ENCODE measurements at regions not wholly inside any gene's neighbourhood (a gene's known extent, or its start where the extent isn't known, plus 50 kb on each side); places are given as distances from the start of the nearest gene placed in this dataset.
A peak's percentile ranks its signal among the peaks of the same experiment; 100 is the strongest.

DNA sequence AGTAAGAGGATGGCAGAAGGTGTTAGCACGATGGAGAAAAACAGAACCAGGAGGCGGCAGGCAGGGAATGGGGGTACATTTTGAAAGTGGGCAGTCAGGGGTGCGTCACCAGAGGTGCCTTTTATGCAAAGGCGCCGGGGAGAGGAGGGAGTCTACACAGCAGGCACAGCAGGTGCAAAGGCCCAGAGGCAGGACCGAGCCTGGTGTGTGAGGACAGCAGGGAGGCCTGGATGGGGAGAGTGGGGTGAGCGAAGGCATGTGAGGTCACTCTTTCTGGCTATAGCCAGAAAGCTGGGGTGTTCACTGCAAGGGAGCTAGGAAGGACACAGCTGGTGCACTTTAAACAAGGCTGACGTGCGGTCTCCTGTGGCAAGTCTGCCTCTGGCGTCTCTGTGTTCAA is 65.0 kb downstream of the NCOR2 start:
- ATAC-seq (no peak), DNase-seq (no peak)
- intact Hi-C loops (cut with micrococcal nuclease), result no loop called here
- peaks cover 16% of the 10 kb centered on the region for H3K4me1 ChIP-seq (ENCODE audit: control insufficient read depth, insufficient read depth, low read length)
- H3K27me3 ChIP-seq (ENCODE audit: control insufficient read depth, insufficient read depth, low read length), result no peaks in the 10 kb centered on the region
- H3K36me3 ChIP-seq (ENCODE audit: control insufficient read depth, insufficient read depth, low read length), result no peaks in the 10 kb centered on the region
- TF ChIP-seq, protein P1, sequence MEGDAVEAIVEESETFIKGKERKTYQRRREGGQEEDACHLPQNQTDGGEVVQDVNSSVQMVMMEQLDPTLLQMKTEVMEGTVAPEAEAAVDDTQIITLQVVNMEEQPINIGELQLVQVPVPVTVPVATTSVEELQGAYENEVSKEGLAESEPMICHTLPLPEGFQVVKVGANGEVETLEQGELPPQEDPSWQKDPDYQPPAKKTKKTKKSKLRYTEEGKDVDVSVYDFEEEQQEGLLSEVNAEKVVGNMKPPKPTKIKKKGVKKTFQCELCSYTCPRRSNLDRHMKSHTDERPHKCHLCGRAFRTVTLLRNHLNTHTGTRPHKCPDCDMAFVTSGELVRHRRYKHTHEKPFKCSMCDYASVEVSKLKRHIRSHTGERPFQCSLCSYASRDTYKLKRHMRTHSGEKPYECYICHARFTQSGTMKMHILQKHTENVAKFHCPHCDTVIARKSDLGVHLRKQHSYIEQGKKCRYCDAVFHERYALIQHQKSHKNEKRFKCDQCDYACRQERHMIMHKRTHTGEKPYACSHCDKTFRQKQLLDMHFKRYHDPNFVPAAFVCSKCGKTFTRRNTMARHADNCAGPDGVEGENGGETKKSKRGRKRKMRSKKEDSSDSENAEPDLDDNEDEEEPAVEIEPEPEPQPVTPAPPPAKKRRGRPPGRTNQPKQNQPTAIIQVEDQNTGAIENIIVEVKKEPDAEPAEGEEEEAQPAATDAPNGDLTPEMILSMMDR (IDR thresholded peaks at IDR 0.05), result no peak
- 96% methylated on average over 10 of the region's 10 CpGs for WGBS (ENCODE audit: insufficient coverage)
- no peaks in the 10 kb centered on the region for H3K27me3 Mint-ChIP-seq (ENCODE audit: low read depth in 2 of 2)
- no peaks in the 10 kb centered on the region for H3K9me3 Mint-ChIP-seq
- H3K4me3 Mint-ChIP-seq, result no peak overlapping the region
- no peak overlapping the region for H3K4me3 ChIP-seq (ENCODE audit: low read length)
- peak overlapping the region in 1 of 2 donors; percentile 58 for H3K27ac Mint-ChIP-seq
- no peaks in the 10 kb centered on the region for H3K36me3 Mint-ChIP-seq
- no peaks in the 10 kb centered on the region for H3K9me3 ChIP-seq (ENCODE audit: control insufficient read depth, insufficient read depth, low read length)
- H3K27ac ChIP-seq (ENCODE audit: low read length), result no peak overlapping the region
- H3K4me1 Mint-ChIP-seq, result peaks cover 23 to 65% of the 10 kb centered on the region in 2 donors

DNA sequence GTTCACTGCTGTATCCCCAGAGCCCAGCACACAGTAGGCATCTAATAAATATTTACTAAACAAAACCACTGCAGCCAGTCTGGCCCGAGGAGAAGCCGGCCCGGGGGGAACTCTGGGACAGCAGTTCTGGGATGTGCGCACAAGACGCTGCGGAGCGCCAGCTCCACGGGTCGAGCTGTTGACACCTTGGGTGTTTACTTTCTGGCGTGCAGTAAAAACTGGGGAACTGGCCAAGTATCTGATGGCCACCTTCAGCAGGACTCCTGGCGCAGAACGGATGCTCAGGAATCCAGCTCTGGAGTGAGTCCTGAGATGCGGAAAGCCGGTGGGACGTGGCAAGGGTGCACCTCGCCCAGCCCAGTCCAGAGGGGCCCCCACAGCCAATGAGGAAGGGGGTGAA is 65.6 kb downstream of the NCOR2 start:
- Mint-ChIP-seq H3K36me3 (no peaks in the 10 kb centered on the region), H3K27me3 (ENCODE audit: low read depth in 2 of 2) (no peaks in the 10 kb centered on the region), H3K9me3 (no peaks in the 10 kb centered on the region), H3K4me3 (no peak overlapping the region), H3K27ac (peak overlapping the region in 1 of 2 donors; percentile 58), H3K4me1 (peaks cover 19 to 61% of the 10 kb centered on the region in 2 donors)
- intact Hi-C loops (cut with micrococcal nuclease), result no loop called here
- TF ChIP-seq, protein P1 (IDR thresholded peaks at IDR 0.05), result no peak
- Histone ChIP-seq H3K27me3 (ENCODE audit: control insufficient read depth, insufficient read depth, low read length) (no peaks in the 10 kb centered on the region), H3K36me3 (ENCODE audit: control insufficient read depth, insufficient read depth, low read length) (no peaks in the 10 kb centered on the region), H3K4me1 (ENCODE audit: control insufficient read depth, insufficient read depth, low read length) (peaks cover 14% of the 10 kb centered on the region), H3K27ac (ENCODE audit: low read length) (no peak overlapping the region), H3K4me3 (ENCODE audit: low read length) (no peak overlapping the region), H3K9me3 (ENCODE audit: control insufficient read depth, insufficient read depth, low read length) (no peaks in the 10 kb centered on the region)
- 84% methylated on average over 16 of the region's 16 CpGs for WGBS (ENCODE audit: insufficient coverage)
- DNase-seq (no peak), ATAC-seq (no peak)

DNA sequence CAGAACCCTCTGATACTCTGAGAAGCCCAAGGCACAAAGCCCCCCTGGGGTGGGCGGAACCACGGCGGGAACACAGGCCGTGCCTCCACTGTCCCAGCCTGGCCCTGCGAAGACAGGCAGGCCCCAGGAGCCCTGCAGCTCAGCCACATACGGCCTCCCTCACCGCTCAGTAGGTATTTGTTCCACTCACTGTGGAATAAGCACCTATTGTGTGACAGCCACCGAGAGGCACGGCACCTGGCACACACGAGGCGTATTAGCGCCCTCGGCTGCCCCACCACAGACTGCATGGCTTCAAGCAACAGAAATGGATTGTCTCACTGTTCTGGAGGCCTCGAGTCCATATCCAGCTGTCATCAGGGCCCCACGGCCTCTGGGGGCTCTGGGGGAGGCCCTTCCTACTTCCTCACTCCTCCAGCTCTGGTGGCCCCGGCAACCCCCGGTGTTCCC is 66.3 kb downstream of the NCOR2 start:
- Mint-ChIP-seq H3K4me1 (peaks cover 13 to 55% of the 10 kb centered on the region in 2 donors), H3K4me3 (no peak overlapping the region)
- intact Hi-C loops (cut with micrococcal nuclease), result no loop called here

DNA sequence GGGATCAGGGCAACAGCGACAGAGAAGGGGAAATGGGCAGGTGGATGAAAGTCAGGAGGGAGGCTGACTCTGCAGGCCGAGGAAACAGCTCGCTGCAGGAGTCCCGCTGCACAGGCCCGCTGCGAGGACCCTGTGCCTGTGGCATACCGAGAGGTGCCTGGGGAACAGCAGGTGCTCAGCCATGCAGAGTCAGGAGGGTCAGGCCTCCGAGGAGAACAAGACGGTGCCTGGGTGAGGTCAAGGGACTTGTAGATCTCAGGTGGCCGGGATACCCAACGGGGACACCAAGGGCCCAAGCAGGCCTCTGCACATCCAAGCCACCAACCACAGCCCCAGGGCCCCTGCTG is 67.5 kb downstream of the NCOR2 start:
- DNase-seq (no peak), ATAC-seq (no peak)
- intact Hi-C loops (cut with micrococcal nuclease), result no loop called here
- no peak overlapping the region for H3K4me3 Mint-ChIP-seq
- Histone ChIP-seq H3K36me3 (ENCODE audit: control insufficient read depth, insufficient read depth, low read length) (no peaks in the 10 kb centered on the region), H3K27ac (ENCODE audit: low read length) (no peak overlapping the region), H3K4me3 (ENCODE audit: low read length) (no peak overlapping the region), H3K4me1 (ENCODE audit: control insufficient read depth, insufficient read depth, low read length) (peaks cover 13% of the 10 kb centered on the region), H3K27me3 (ENCODE audit: control insufficient read depth, insufficient read depth, low read length) (no peaks in the 10 kb centered on the region), H3K9me3 (ENCODE audit: control insufficient read depth, insufficient read depth, low read length) (no peaks in the 10 kb centered on the region)
- no peaks in the 10 kb centered on the region for H3K9me3 Mint-ChIP-seq
- no peaks in the 10 kb centered on the region for H3K27me3 Mint-ChIP-seq (ENCODE audit: low read depth in 2 of 2)
- 84% methylated on average over 11 of the region's 11 CpGs for WGBS (ENCODE audit: insufficient coverage)
- no peaks in the 10 kb centered on the region for H3K36me3 Mint-ChIP-seq
- TF ChIP-seq, protein P1 (IDR thresholded peaks at IDR 0.05), result no peak
- peaks cover 13 to 52% of the 10 kb centered on the region in 2 donors for H3K4me1 Mint-ChIP-seq
- no peak overlapping the region for H3K27ac Mint-ChIP-seq

More for the DNA sequence above, 66.3 kb downstream of the NCOR2 start:
- Histone ChIP-seq H3K27me3 (ENCODE audit: control insufficient read depth, insufficient read depth, low read length) (no peaks in the 10 kb centered on the region), H3K9me3 (ENCODE audit: control insufficient read depth, insufficient read depth, low read length) (no peaks in the 10 kb centered on the region), H3K4me1 (ENCODE audit: control insufficient read depth, insufficient read depth, low read length) (peaks cover 8% of the 10 kb centered on the region), H3K27ac (ENCODE audit: low read length) (no peak overlapping the region), H3K4me3 (ENCODE audit: low read length) (no peak overlapping the region), H3K36me3 (ENCODE audit: control insufficient read depth, insufficient read depth, low read length) (no peaks in the 10 kb centered on the region)
- no peak for ATAC-seq
- 78% methylated on average over 17 of the region's 17 CpGs for WGBS (ENCODE audit: insufficient coverage)
- Mint-ChIP-seq H3K36me3 (no peaks in the 10 kb centered on the region), H3K27me3 (ENCODE audit: low read depth in 2 of 2) (no peaks in the 10 kb centered on the region), H3K9me3 (no peaks in the 10 kb centered on the region), H3K27ac (peak overlapping the region in 1 of 2 donors; percentile 44)
- TF ChIP-seq, protein P1 (IDR thresholded peaks at IDR 0.05), result no peak
- no peak for DNase-seq
